ENCODE measurements at regions not wholly inside any gene's neighbourhood (a gene's known extent, or its start where the extent isn't known, plus 50 kb on each side); places are given as distances from the start of the nearest gene placed in this dataset.

DNA sequence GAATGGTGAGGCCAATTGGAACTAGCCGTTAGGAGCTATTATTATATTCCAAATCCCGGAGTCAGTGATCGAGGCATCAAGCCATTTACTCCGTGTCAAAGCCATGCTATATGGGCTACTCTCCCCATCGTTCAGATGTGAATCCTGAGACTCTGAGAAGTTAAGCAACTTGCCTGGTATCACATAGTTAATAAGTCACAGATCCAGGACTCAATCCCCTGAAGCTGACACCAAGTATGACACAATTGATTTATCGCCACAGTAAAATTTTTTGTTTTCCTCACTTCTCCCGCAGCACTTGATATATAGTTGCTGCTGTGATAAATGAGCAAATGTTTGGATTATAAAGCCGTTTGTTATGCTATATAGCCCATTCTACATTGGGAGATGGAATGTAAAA lies 50.8 kb upstream of the TSHZ2 start:
- H3K27me3 ChIP-seq (ENCODE audit: control insufficient read depth, insufficient read depth, low read length): no peaks in the 10 kb centered on the region
- DNase-seq (ENCODE audit: low read depth, low spot score): no peak
- CTCF ChIA-PET: no interaction called here
- TF ChIP-seq, protein P1, sequence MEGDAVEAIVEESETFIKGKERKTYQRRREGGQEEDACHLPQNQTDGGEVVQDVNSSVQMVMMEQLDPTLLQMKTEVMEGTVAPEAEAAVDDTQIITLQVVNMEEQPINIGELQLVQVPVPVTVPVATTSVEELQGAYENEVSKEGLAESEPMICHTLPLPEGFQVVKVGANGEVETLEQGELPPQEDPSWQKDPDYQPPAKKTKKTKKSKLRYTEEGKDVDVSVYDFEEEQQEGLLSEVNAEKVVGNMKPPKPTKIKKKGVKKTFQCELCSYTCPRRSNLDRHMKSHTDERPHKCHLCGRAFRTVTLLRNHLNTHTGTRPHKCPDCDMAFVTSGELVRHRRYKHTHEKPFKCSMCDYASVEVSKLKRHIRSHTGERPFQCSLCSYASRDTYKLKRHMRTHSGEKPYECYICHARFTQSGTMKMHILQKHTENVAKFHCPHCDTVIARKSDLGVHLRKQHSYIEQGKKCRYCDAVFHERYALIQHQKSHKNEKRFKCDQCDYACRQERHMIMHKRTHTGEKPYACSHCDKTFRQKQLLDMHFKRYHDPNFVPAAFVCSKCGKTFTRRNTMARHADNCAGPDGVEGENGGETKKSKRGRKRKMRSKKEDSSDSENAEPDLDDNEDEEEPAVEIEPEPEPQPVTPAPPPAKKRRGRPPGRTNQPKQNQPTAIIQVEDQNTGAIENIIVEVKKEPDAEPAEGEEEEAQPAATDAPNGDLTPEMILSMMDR (IDR thresholded peaks at IDR 0.05; ENCODE audit: low read depth, low read length): no peak
- no peaks in the 10 kb centered on the region; the same call in 1 of the 2 replicates for H3K9me3 ChIP-seq (ENCODE audit: control insufficient read depth, insufficient read depth, low read length)
- POLR2A ChIA-PET: no interaction called here
- no peak overlapping the region for H3K4me3 ChIP-seq (ENCODE audit: low read depth, low read length)
- H3K27ac ChIP-seq (ENCODE audit: low read depth, low read length): no peak overlapping the region

DNA sequence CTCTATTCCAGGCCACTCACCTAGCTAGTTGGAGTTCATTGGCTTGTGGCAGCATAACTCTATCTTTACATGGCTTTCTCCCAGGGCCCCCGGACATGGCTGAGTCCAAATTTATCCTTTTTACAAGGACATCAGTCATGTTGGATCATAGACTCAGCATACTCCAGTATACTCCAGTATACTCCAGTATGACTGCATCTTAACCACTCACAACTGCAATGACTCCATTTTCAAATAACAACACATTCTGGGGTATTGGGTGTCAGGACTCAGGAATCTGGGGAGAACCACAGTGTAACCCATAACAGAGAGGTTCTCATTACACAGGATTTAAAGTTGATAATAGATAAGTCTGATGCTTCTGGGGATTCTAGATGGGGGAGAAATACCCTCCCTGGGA lies 53.8 kb upstream of the TSHZ2 start:
- no peak overlapping the region for H3K27ac ChIP-seq (ENCODE audit: low read depth, low read length)
- CTCF ChIA-PET: no interaction called here
- POLR2A ChIA-PET: no interaction called here
- H3K9me3 ChIP-seq (ENCODE audit: control insufficient read depth, insufficient read depth, low read length): no peaks in the 10 kb centered on the region
- no peak overlapping the region for H3K4me3 ChIP-seq (ENCODE audit: low read depth, low read length)
- DNase-seq (ENCODE audit: low read depth, low spot score): no peak
- TF ChIP-seq, protein P1 (IDR thresholded peaks at IDR 0.05; ENCODE audit: low read depth, low read length): no peak
- no peaks in the 10 kb centered on the region for H3K27me3 ChIP-seq (ENCODE audit: control insufficient read depth, insufficient read depth, low read length)

DNA sequence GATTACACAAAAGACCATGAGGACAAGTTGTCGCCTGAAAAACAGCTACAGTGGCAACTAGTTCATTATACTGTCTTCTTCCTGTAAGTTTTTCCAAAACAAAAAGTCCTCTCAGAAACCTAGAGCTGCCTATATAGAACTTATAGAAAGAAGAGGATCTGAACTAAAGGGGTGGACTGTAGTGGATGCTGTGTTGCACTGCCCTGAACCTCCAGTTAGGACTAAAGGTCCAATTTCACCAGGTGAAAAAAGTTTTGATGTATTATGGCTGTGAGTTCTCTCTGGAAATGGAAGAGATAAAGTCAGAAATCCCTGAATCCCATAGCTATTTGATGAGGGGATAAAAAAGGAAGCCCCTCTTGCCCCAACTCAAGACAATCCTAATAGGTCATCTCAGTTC lies 56.6 kb upstream of the TSHZ2 start:
- Histone ChIP-seq H3K27ac (ENCODE audit: low read depth, low read length) (no peak overlapping the region), H3K4me3 (ENCODE audit: low read depth, low read length) (no peak overlapping the region), H3K27me3 (ENCODE audit: control insufficient read depth, insufficient read depth, low read length) (no peaks in the 10 kb centered on the region), H3K9me3 (ENCODE audit: control insufficient read depth, insufficient read depth, low read length) (no peaks in the 10 kb centered on the region)
- ChIA-PET POLR2A (no interaction called here), CTCF (no interaction called here)
- no peak for DNase-seq (ENCODE audit: low read depth, low spot score)
- TF ChIP-seq, protein P1 (IDR thresholded peaks at IDR 0.05; ENCODE audit: low read depth, low read length): no peak

DNA sequence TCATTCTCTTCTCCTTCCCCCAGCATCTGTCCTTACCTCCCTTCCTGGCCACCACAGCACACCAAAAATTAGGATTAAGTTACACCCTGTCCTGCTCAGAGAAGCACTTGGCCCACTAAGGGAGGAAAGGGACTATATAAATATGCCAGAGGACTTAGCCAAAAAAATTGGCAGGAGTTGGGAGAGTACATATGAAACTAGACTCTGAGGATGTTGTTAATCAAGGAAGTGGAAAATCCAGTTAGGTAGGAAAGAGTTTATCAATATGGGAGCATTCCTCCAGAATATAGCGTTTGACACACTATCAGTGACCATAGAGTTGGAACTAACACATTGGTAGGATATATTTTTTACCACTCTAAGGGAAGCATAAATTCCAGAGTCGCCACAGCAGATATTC lies 57.3 kb upstream of the TSHZ2 start:
- TF ChIP-seq, protein P1 (IDR thresholded peaks at IDR 0.05; ENCODE audit: low read depth, low read length): no peak
- CTCF ChIA-PET: no interaction called here
- H3K9me3 ChIP-seq (ENCODE audit: control insufficient read depth, insufficient read depth, low read length): no peaks in the 10 kb centered on the region
- no peaks in the 10 kb centered on the region for H3K27me3 ChIP-seq (ENCODE audit: control insufficient read depth, insufficient read depth, low read length)
- DNase-seq (ENCODE audit: low read depth, low spot score): no peak
- no peak overlapping the region for H3K27ac ChIP-seq (ENCODE audit: low read depth, low read length)
- POLR2A ChIA-PET: no interaction called here
- H3K4me3 ChIP-seq (ENCODE audit: low read depth, low read length): no peak overlapping the region

DNA sequence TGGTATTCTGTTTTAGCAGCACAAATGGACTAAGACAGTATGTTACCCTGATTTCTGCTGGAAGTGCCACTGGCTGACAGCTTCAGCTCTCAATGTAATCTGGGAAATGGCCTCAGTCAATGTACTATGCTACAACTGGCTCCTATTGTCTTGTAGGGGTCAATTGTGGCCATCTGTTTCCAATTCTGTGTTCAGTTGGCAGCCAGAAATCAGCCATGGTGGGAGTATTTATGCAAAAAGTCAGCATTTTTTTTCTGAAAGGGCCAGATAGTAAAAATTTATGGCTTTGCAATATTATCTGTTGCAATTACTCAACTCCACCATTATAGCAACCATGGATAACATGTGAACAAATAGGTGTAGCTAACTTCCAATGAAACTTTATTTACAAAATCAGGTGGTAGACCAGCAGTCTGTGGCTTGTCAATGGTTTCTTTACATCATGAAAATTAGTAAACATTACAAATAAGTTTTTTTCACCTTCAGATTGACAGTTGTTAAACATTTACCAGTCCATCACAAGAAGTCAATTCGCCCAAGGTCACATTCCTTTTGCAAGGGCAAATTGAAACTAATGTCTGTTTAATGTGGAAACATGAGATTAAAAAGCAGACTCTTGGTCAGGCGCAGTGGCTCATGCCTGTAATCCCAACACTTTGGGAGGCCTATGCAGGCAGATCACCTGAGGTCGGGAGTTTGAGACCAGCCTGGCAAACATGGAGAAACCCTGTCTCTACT lies 58.3 kb upstream of the TSHZ2 start:
- DNase-seq (ENCODE audit: low read depth, low spot score): no peak
- H3K27me3 ChIP-seq (ENCODE audit: control insufficient read depth, insufficient read depth, low read length): no peaks in the 10 kb centered on the region
- no peaks in the 10 kb centered on the region for H3K9me3 ChIP-seq (ENCODE audit: control insufficient read depth, insufficient read depth, low read length)
- ChIA-PET CTCF (no interaction called here), POLR2A (no interaction called here)
- H3K4me3 ChIP-seq (ENCODE audit: low read depth, low read length): no peak overlapping the region
- TF ChIP-seq, protein P1 (IDR thresholded peaks at IDR 0.05; ENCODE audit: low read depth, low read length): no peak
- H3K27ac ChIP-seq (ENCODE audit: low read depth, low read length): no peak overlapping the region

Data from AG04450 (cell line).